Endothelial cell of umbilical vein (primary cell): ENCODE measurements at regions not wholly inside any gene's neighbourhood (a gene's known extent, or its start where the extent isn't known, plus 50 kb on each side); places are given as distances from the start of the nearest gene placed in this dataset.

Experiments used
- BruUV-seq: library from RNA; stranded (reverse); fragments of 400-500 nt; replicated peaks from 2 replicates; lab custom pipeline; 2021; lab: Mats Ljungman, UMichigan
- CTCF ChIA-PET: fragments of 300-600, 350-600 bp; sonication (Branson Sonifier 250); formaldehyde crosslinking; loops from one replicate; lab custom pipeline; 2021; ENCODE audit warnings: antibody characterized with exemption, inconsistent platforms; lab: Charles Lee
- POLR2A ChIA-PET: fragments of 300-600, 350-600 bp; sonication (Branson Sonifier 250); formaldehyde crosslinking; loops from one replicate; lab custom pipeline; 2021; ENCODE audit warnings: antibody characterized with exemption, inconsistent platforms; lab: Charles Lee
- DNase-seq: peaks from one replicate; pipeline ENCODE4 v3.0.0-alpha.2; 2011; ENCODE audit warnings: low read depth, low spot score
- FAIRE-seq: peaks from 2 replicates; lab custom pipeline; 2011; peaks lifted over from hg19 to GRCh38; lab: Jason Lieb, UNC
- H2AFZ ChIP-seq: 2 replicates; pipeline ENCODE4 v1.6.0; 2012; ENCODE audit warnings: low read depth, low read length, control low read depth, inconsistent platforms
- H3K27ac ChIP-seq: 2 replicates; pipeline ENCODE4 v1.5.1; 2011; ENCODE audit warnings: low read depth, mild to moderate bottlenecking, control low read depth, low read length, moderate library complexity; ENCODE audit not compliant: insufficient read depth
- H3K27me3 ChIP-seq, 2 experiments: 2 replicates each; pipeline versions ENCODE4 v1.6.0 to v1.6.1; 2011; ENCODE audit warnings: low read length in 2 of 2, mixed read lengths in 1 of 2; ENCODE audit not compliant: control insufficient read depth in 2 of 2, insufficient read depth in 2 of 2
- H3K36me3 ChIP-seq, 2 experiments: 2 replicates in 1 of 2; 3 replicates in 1 of 2; pipeline ENCODE4 v1.5.1; 2011; ENCODE audit warnings: low read length in 2 of 2, mild to moderate bottlenecking in 1 of 2, moderate library complexity in 1 of 2; ENCODE audit not compliant: control insufficient read depth in 2 of 2, insufficient read depth in 2 of 2; ENCODE audit errors: extremely low read depth in 1 of 2
- H3K4me1 ChIP-seq: 3 replicates; pipeline ENCODE4 v1.5.1; 2011; ENCODE audit warnings: mild to moderate bottlenecking, low read length; ENCODE audit not compliant: control insufficient read depth, insufficient read depth; ENCODE audit errors: extremely low read depth
- H3K4me2 ChIP-seq: 2 replicates; pipeline ENCODE4 v1.6.1; 2011; ENCODE audit warnings: low read length, control low read depth, mixed read lengths; ENCODE audit not compliant: insufficient read depth
- H3K4me3 ChIP-seq, 3 experiments: fragments of 200-600 bp in 1 of 3; sonication (generic), shearing (Covaris generic) in 1 of 3; replicated peaks in 1 of 3; 2 replicates each; pipeline ENCODE4 v1.5.1; 2011 to 2016; ENCODE audit warnings: control low read depth in 3 of 3, low read length in 3 of 3, mild to moderate bottlenecking in 2 of 3, inconsistent platforms in 1 of 3, low read depth in 1 of 3, moderate library complexity in 1 of 3; ENCODE audit not compliant: insufficient read depth in 1 of 3
- H3K79me2 ChIP-seq: 2 replicates; pipeline ENCODE4 v1.6.0; 2012; ENCODE audit warnings: low read length, inconsistent platforms; ENCODE audit not compliant: control insufficient read depth, insufficient read depth
- H3K9ac ChIP-seq: replicated peaks from 2 replicates; pipeline ENCODE3; 2011; ENCODE audit warnings: low read length, control low read depth; ENCODE audit not compliant: insufficient read depth; ENCODE audit errors: extremely low read depth
- H3K9me1 ChIP-seq: replicated peaks from 3 replicates; pipeline ENCODE4 v1.6.0; 2011; ENCODE audit warnings: mild to moderate bottlenecking, low read length; ENCODE audit not compliant: control insufficient read depth, insufficient read depth; ENCODE audit errors: extremely low read depth
- H3K9me3 ChIP-seq: replicated peaks from 2 replicates; pipeline ENCODE4 v1.5.1; 2012; ENCODE audit warnings: low read length, inconsistent platforms; ENCODE audit not compliant: control insufficient read depth, insufficient read depth
- H4K20me1 ChIP-seq: replicated peaks from 2 replicates; pipeline ENCODE3; 2011; ENCODE audit warnings: mild to moderate bottlenecking, low read length; ENCODE audit not compliant: control insufficient read depth, insufficient read depth; ENCODE audit errors: extremely low read depth
- CTCF ChIP-seq, 2 donors: IDR thresholded peaks; 1 replicate in 1 of 2; 2 replicates in 1 of 2; pipeline ENCODE4 v1.5.1; 2011; ENCODE audit warnings: low read length in 2 of 2, mild to moderate bottlenecking in 2 of 2, moderate library complexity in 2 of 2, control low read depth in 1 of 2, inconsistent platforms in 1 of 2, low read depth in 1 of 2; ENCODE audit not compliant: insufficient read depth in 1 of 2; ENCODE audit errors: extremely low read depth in 1 of 2
- EZH2 ChIP-seq: IDR thresholded peaks from 2 replicates; pipeline ENCODE4 v1.6.1; 2012; ENCODE audit warnings: borderline replicate concordance, low read depth, mild to moderate bottlenecking, moderate library complexity, low read length, inconsistent platforms; ENCODE audit not compliant: severe bottlenecking
- FOS ChIP-seq: IDR thresholded peaks from 2 replicates; pipeline ENCODE4 v1.6.1; 2011; ENCODE audit warnings: mild to moderate bottlenecking, low read length, moderate library complexity, borderline replicate concordance; ENCODE audit not compliant: insufficient read depth
- GATA2 ChIP-seq: IDR thresholded peaks from 2 replicates; pipeline ENCODE4 v1.7.0; 2011; ENCODE audit warnings: low read depth, mild to moderate bottlenecking, moderate library complexity, mixed read lengths, low read length; ENCODE audit not compliant: insufficient read length, insufficient read depth
- JUN ChIP-seq: IDR thresholded peaks from 2 replicates; pipeline ENCODE4 v1.6.1; 2011; ENCODE audit warnings: borderline replicate concordance, low read depth; ENCODE audit not compliant: insufficient read length, insufficient read depth
- MAX ChIP-seq: IDR thresholded peaks from 2 replicates; pipeline ENCODE4 v1.6.1; 2011; ENCODE audit not compliant: insufficient read depth, insufficient read length
- MYC ChIP-seq: IDR thresholded peaks from one replicate; pipeline ENCODE4 v1.6.1; 2011; ENCODE audit warnings: mild to moderate bottlenecking, low read depth, low read length
- POLR2A ChIP-seq: IDR thresholded peaks from 2 replicates; pipeline ENCODE4 v1.6.1; 2012; ENCODE audit warnings: low read depth, mild to moderate bottlenecking, control low read depth, low read length
- POLR2AphosphoS5 ChIP-seq: IDR thresholded peaks from 2 replicates; pipeline ENCODE4 v1.6.1; 2012; ENCODE audit warnings: low read depth, mild to moderate bottlenecking, control low read depth, low read length, moderate library complexity; ENCODE audit not compliant: insufficient read depth
- dilution Hi-C: fragments of 300-500 bp; cut with MboI; formaldehyde crosslinking; loops from one replicate; pipeline ENCODE4 v1.15.0; 2019; ENCODE audit warnings: low sequenced_read_pairs; ENCODE audit not compliant: extremely low pct_ligation_motif_present
- intact Hi-C: fragments of 100-400 bp; cut with micrococcal nuclease; formaldehyde crosslinking; loops from one replicate; pipeline ENCODE4 v1.10.0; 2022

- intact Hi-C loops (no loop called here), dilution Hi-C loops (no loop called here)
- no peak overlapping the region for H3K4me2 ChIP-seq
- no peak for FAIRE-seq
- H3K9ac ChIP-seq = no peak overlapping the region
- no peak for DNase-seq
- H3K36me3 ChIP-seq = no peaks in the 10 kb centered on the region
- H2AFZ ChIP-seq = no peak overlapping the region
- H3K9me1 ChIP-seq = no peaks in the 10 kb centered on the region
- H3K79me2 ChIP-seq = no peaks in the 10 kb centered on the region
- CTCF ChIA-PET = no interaction called here
- no peaks in the 10 kb centered on the region for H3K9me3 ChIP-seq
- POLR2A ChIA-PET = no interaction called here
- H3K4me3 ChIP-seq = no peak overlapping the region
- no peaks in the 10 kb centered on the region for H4K20me1 ChIP-seq
- TF ChIP-seq JUN (no peak), GATA2 (no peak), MAX (no peak), EZH2 (no peak), POLR2A (no peak), POLR2AphosphoS5 (no peak), FOS (no peak), CTCF (IDR thresholded peaks at IDR 0.05; ENCODE audit: extremely low read depth in 1 of 2, insufficient read depth in 1 of 2, low read depth in 1 of 2, low read length in 2 of 2) (no peak), MYC (no peak)
- no peaks in the 10 kb centered on the region for H3K4me1 ChIP-seq
- BruUV-seq = no TSS peak
- no peaks in the 10 kb centered on the region for H3K27me3 ChIP-seq
- H3K27ac ChIP-seq = no peak overlapping the region
Observed at GRCh38 chr7:10436302-10436701, 537.4 kb upstream of the PHF14 start.
